MM.1S (cell line): ENCODE measurements at regions not wholly inside any gene's neighbourhood (a gene's known extent, or its start where the extent isn't known, plus 50 kb on each side); places are given as distances from the start of the nearest gene placed in this dataset.

Experiments used
- DNase-seq: peaks from one replicate; pipeline ENCODE4 v3.0.0-alpha.2; 2015
- H2AFZ ChIP-seq: fragments of 300-600 bp; sonication (generic); 2 replicates; pipeline ENCODE4 v1.6.0; 2016; ENCODE audit warnings: antibody characterized with exemption, low read length
- H3F3A ChIP-seq: fragments of 300-600 bp; sonication (generic); 2 replicates; pipeline ENCODE4 v1.6.1; 2016; ENCODE audit warnings: mild to moderate bottlenecking, antibody characterized with exemption, low read length, moderate library complexity, mixed read lengths; ENCODE audit not compliant: insufficient read depth
- H3K27ac ChIP-seq: fragments of 300-600 bp; sonication (generic); 2 replicates; pipeline ENCODE4 v1.5.1; 2016; ENCODE audit warnings: mild to moderate bottlenecking, low read length
- H3K27me3 ChIP-seq: fragments of 300-600 bp; sonication (generic); replicated peaks from 2 replicates; pipeline ENCODE4 v1.6.0; 2016; ENCODE audit warnings: low read length; ENCODE audit not compliant: insufficient read depth
- H3K36me3 ChIP-seq: fragments of 300-600 bp; sonication (generic); replicated peaks from 2 replicates; pipeline ENCODE4 v1.6.1; 2016; ENCODE audit warnings: mild to moderate bottlenecking, low read length, mixed read lengths; ENCODE audit not compliant: insufficient read depth
- H3K4me1 ChIP-seq: fragments of 300-600 bp; sonication (generic); 2 replicates; pipeline ENCODE4 v1.6.1; 2016; ENCODE audit warnings: low read length, mixed read lengths
- H3K4me2 ChIP-seq: fragments of 300-600 bp; sonication (generic); 2 replicates; pipeline ENCODE4 v1.6.0; 2016; ENCODE audit warnings: low read depth, low read length
- H3K4me3 ChIP-seq: fragments of 300-600 bp; sonication (generic); 2 replicates; pipeline ENCODE4 v1.5.1; 2016; ENCODE audit warnings: low read length, mixed read lengths
- H3K79me2 ChIP-seq: fragments of 300-600 bp; sonication (generic); 2 replicates; pipeline ENCODE4 v1.6.1; 2016; ENCODE audit warnings: mixed run types, low read length, mixed read lengths
- H3K9ac ChIP-seq: fragments of 300-600 bp; sonication (generic); 2 replicates; pipeline ENCODE4 v1.6.1; 2016; ENCODE audit warnings: low read length, mixed read lengths
- H3K9me2 ChIP-seq: fragments of 300-600 bp; sonication (generic); replicated peaks from 2 replicates; pipeline ENCODE4 v1.6.1; 2016; ENCODE audit warnings: mild to moderate bottlenecking, low read length, mixed read lengths; ENCODE audit not compliant: insufficient read depth
- H3K9me3 ChIP-seq: fragments of 300-600 bp; sonication (generic); replicated peaks from 2 replicates; pipeline ENCODE4 v1.6.1; 2016; ENCODE audit warnings: mild to moderate bottlenecking, low read length, mixed read lengths; ENCODE audit not compliant: insufficient read depth
- H4K20me1 ChIP-seq: fragments of 300-600 bp; sonication (generic); 2 replicates; pipeline ENCODE4 v1.6.1; 2016; ENCODE audit warnings: mild to moderate bottlenecking, low read length, moderate library complexity, mixed read lengths; ENCODE audit not compliant: insufficient read depth
- CTCF ChIP-seq: fragments of 300-600 bp; sonication (generic); IDR thresholded peaks from 2 replicates; pipeline ENCODE4 v1.5.1; 2016; ENCODE audit warnings: antibody characterized with exemption, low read length, mixed read lengths
- EZH2 ChIP-seq: fragments of 300-600 bp; sonication (generic); optimal IDR thresholded peaks from 2 replicates; pipeline ENCODE3; 2017; ENCODE audit warnings: low read depth, mild to moderate bottlenecking, antibody characterized with exemption, low read length, mixed read lengths
- EZH2phosphoT487 ChIP-seq: fragments of 300-600 bp; sonication (generic); IDR thresholded peaks from 2 replicates; pipeline ENCODE4 v1.6.1; 2018; ENCODE audit warnings: antibody characterized with exemption, low read length

GRCh38 chr2:67719351-67719750 is 322.2 kb downstream of the ETAA1 start:
- no peak overlapping the region for H3K4me2 ChIP-seq
- H3K27me3 ChIP-seq, result no peaks in the 10 kb centered on the region
- no peak overlapping the region for H3K27ac ChIP-seq
- no peaks in the 10 kb centered on the region for H3K4me1 ChIP-seq
- no peaks in the 10 kb centered on the region for H4K20me1 ChIP-seq
- TF ChIP-seq EZH2 (no peak), EZH2phosphoT487 (no peak), CTCF (no peak)
- DNase-seq, result no peak
- no peaks in the 10 kb centered on the region for H3K36me3 ChIP-seq
- no peaks in the 10 kb centered on the region for H3F3A ChIP-seq
- H3K9me3 ChIP-seq, result no peaks in the 10 kb centered on the region
- H3K4me3 ChIP-seq, result no peak overlapping the region
- no peak overlapping the region for H3K9ac ChIP-seq
- H3K79me2 ChIP-seq, result no peaks in the 10 kb centered on the region
- H2AFZ ChIP-seq, result no peak overlapping the region
- H3K9me2 ChIP-seq, result no peaks in the 10 kb centered on the region

- Histone ChIP-seq H3K4me1 (no peaks in the 10 kb centered on the region), H3K36me3 (no peaks in the 10 kb centered on the region), H3K27me3 (no peaks in the 10 kb centered on the region), H3K9me2 (no peaks in the 10 kb centered on the region), H3F3A (no peaks in the 10 kb centered on the region), H3K9me3 (no peaks in the 10 kb centered on the region), H3K79me2 (no peaks in the 10 kb centered on the region), H4K20me1 (no peaks in the 10 kb centered on the region), H3K4me3 (no peak overlapping the region), H3K4me2 (no peak overlapping the region), H3K9ac (no peak overlapping the region), H2AFZ (no peak overlapping the region), H3K27ac (no peak overlapping the region)
- no peak for DNase-seq
- no peak for TF ChIP-seq EZH2
- no peak for TF ChIP-seq EZH2phosphoT487
- TF ChIP-seq CTCF, result no peak
These were observed 324.4 kb downstream of the ETAA1 start for GRCh38 chr2:67721516-67721915.

- H3K27me3 ChIP-seq, result no peaks in the 10 kb centered on the region
- H2AFZ ChIP-seq, result no peak overlapping the region
- H3K9ac ChIP-seq, result no peak overlapping the region
These were observed 327.1 kb downstream of the ETAA1 start for GRCh38 chr2:67724261-67724660.

More at GRCh38 chr2:67724261-67724660, 327.1 kb downstream of the ETAA1 start:
- no peaks in the 10 kb centered on the region for H3F3A ChIP-seq
- H3K9me3 ChIP-seq, result no peaks in the 10 kb centered on the region
- H3K4me1 ChIP-seq, result no peaks in the 10 kb centered on the region
- H3K36me3 ChIP-seq, result no peaks in the 10 kb centered on the region
- TF ChIP-seq EZH2phosphoT487 (no peak), EZH2 (no peak), CTCF (no peak)
- no peak for DNase-seq
- no peaks in the 10 kb centered on the region for H3K9me2 ChIP-seq
- H3K79me2 ChIP-seq, result no peaks in the 10 kb centered on the region
- no peak overlapping the region for H3K4me3 ChIP-seq
- H3K27ac ChIP-seq, result no peak overlapping the region
- no peak overlapping the region for H3K4me2 ChIP-seq
- no peaks in the 10 kb centered on the region for H4K20me1 ChIP-seq
